HG02852 (cell line): ENCODE measurements at regions not wholly inside any gene's neighbourhood (a gene's known extent, or its start where the extent isn't known, plus 50 kb on each side); places are given as distances from the start of the nearest gene placed in this dataset.
"Not testable (repeated sequence)": the region's sequence is repeated elsewhere in the genome, so short reads cannot be mapped to it uniquely, and the experiment has no call there.

ENCODE experiments used
- ATAC-seq: cut with Tn5 transposase; IDR thresholded peaks from one replicate; pipeline ENCODE4 v1.9.1; 2021; ENCODE audit warnings: mild to moderate bottlenecking, moderate library complexity; ENCODE audit not compliant: unreplicated experiment

- ATAC-seq = not testable (repeated sequence)
These were observed 94.4 kb upstream of the GAS1 start for GRCh38 chr9:87041553-87042235.

- not testable (repeated sequence) for ATAC-seq
These were observed 102.8 kb upstream of the GAS1 start for GRCh38 chr9:87049929-87050608.

- ATAC-seq = no peak
These were observed 107.8 kb upstream of the GAS1 start for GRCh38 chr9:87054999-87055686.

- no peak for ATAC-seq
These were observed 112.5 kb upstream of the GAS1 start for GRCh38 chr9:87059772-87060171.

- ATAC-seq = no peak
These were observed 115.4 kb upstream of the GAS1 start for GRCh38 chr9:87062746-87063145.

- ATAC-seq = no peak
These were observed 115.9 kb upstream of the GAS1 start for GRCh38 chr9:87063246-87063645.

GRCh38 chr9:87063871-87064270 lies 116.6 kb upstream of the GAS1 start:
- ATAC-seq = no peak

- no peak for ATAC-seq
These were observed 117.0 kb upstream of the GAS1 start for GRCh38 chr9:87064311-87064710.

GRCh38 chr9:87065981-87066380 lies 118.7 kb upstream of the GAS1 start:
- no peak for ATAC-seq

GRCh38 chr9:87067426-87067825 lies 120.1 kb upstream of the GAS1 start:
- no peak for ATAC-seq

GRCh38 chr9:87068177-87068840 lies 121.0 kb upstream of the GAS1 start:
- ATAC-seq = no peak

- ATAC-seq = no peak
These were observed 122.4 kb upstream of the GAS1 start for GRCh38 chr9:87069690-87070089.

GRCh38 chr9:87070336-87070735 lies 123.0 kb upstream of the GAS1 start:
- ATAC-seq = no peak

GRCh38 chr9:87071473-87071872 lies 124.2 kb upstream of the GAS1 start:
- no peak for ATAC-seq

- no peak for ATAC-seq
These were observed 126.4 kb upstream of the GAS1 start for GRCh38 chr9:87073692-87074091.

GRCh38 chr9:87075537-87075936 lies 128.2 kb upstream of the GAS1 start:
- no peak for ATAC-seq

GRCh38 chr9:87076825-87077224 lies 129.5 kb upstream of the GAS1 start:
- ATAC-seq = no peak

GRCh38 chr9:87077986-87078385 lies 130.7 kb upstream of the GAS1 start:
- no peak for ATAC-seq

GRCh38 chr9:87080512-87081264 lies 133.4 kb upstream of the GAS1 start:
- ATAC-seq = no peak

GRCh38 chr9:87081503-87081902 lies 134.2 kb upstream of the GAS1 start:
- no peak for ATAC-seq

GRCh38 chr9:87083986-87084385 lies 136.7 kb upstream of the GAS1 start:
- ATAC-seq = no peak
